Sigmoid colon (tissue), 4 donors: ENCODE measurements at regions not wholly inside any gene's neighbourhood (a gene's known extent, or its start where the extent isn't known, plus 50 kb on each side); places are given as distances from the start of the nearest gene placed in this dataset.

Experiments
- EP300 ChIP-seq, 4 donors: sonication (generic); formaldehyde crosslinking; IDR thresholded peaks; one replicate each; pipeline ENCODE4 v1.6.1; 2017; ENCODE audit warnings: antibody characterized with exemption in 4 of 4
- POLR2A ChIP-seq, 2 donors: fragments of 450-650 bp; IDR thresholded peaks; one replicate each; pipeline ENCODE4 v1.6.1; 2016; ENCODE audit warnings: antibody characterized with exemption in 2 of 2, mild to moderate bottlenecking in 2 of 2, moderate library complexity in 2 of 2
- TF ChIP-seq, protein P1 (sequence below), 4 experiments: fragments of 450-650 bp in 3 of 4; fragments of 200-600 bp in 1 of 4; IDR thresholded peaks; one replicate each; pipeline ENCODE4 v1.5.1; 2016 to 2019; ENCODE audit warnings: antibody characterized with exemption in 4 of 4, mild to moderate bottlenecking in 3 of 4, moderate library complexity in 2 of 4

- TF ChIP-seq, protein P1, sequence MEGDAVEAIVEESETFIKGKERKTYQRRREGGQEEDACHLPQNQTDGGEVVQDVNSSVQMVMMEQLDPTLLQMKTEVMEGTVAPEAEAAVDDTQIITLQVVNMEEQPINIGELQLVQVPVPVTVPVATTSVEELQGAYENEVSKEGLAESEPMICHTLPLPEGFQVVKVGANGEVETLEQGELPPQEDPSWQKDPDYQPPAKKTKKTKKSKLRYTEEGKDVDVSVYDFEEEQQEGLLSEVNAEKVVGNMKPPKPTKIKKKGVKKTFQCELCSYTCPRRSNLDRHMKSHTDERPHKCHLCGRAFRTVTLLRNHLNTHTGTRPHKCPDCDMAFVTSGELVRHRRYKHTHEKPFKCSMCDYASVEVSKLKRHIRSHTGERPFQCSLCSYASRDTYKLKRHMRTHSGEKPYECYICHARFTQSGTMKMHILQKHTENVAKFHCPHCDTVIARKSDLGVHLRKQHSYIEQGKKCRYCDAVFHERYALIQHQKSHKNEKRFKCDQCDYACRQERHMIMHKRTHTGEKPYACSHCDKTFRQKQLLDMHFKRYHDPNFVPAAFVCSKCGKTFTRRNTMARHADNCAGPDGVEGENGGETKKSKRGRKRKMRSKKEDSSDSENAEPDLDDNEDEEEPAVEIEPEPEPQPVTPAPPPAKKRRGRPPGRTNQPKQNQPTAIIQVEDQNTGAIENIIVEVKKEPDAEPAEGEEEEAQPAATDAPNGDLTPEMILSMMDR (IDR thresholded peaks at IDR 0.05): peak; percentile 90 to 99 (median 98)
- TF ChIP-seq POLR2A (IDR thresholded peaks at IDR 0.05) (no peak), EP300 (IDR thresholded peaks at IDR 0.05) (peak; percentile 24 to 80 (median 70))
Observed at GRCh38 chr13:30112602-30113435, 194.5 kb downstream of the KATNAL1 start.
